ENCODE measurements at regions not wholly inside any gene's neighbourhood (a gene's known extent, or its start where the extent isn't known, plus 50 kb on each side); places are given as distances from the start of the nearest gene placed in this dataset.

DNA sequence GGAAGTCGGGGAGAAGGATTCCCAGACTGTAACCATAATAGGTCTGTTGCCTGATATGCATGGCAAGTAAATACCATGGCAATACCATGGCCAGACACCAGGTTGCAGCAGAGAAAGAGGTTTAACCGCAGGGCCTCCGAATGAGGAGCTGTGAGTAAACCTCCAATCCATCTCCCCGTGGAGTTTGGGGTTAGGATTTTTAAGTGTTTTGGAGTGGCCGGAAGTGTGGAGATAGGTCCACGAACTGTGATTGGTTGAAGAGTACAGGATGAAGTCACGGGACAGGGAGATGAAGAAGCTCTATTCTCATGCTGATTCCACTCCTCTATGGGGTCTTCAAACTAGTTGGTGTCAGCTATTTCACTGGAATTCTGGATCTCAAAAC, 127.9 kb downstream of the ST8SIA2 start:
- Histone ChIP-seq H3K4me3 (no peak overlapping the region), H3K27ac (no peak overlapping the region), H3K4me1 (no peaks in the 10 kb centered on the region), H3K4me2 (peak overlapping the region; percentile 15; the same call in 1 of the 3 replicates), H3K9me3 (no peaks in the 10 kb centered on the region)
- CTCF ChIA-PET, result interaction anchor here (0.6 to 7.3 kb wide), 36 partner anchors 9 to 414 kb away, joined by 3 to 102 read pairs (median 4); partner anchors contain the start of genes FAM174B and ST8SIA2
- 3% methylated on average over 7 of the region's 7 CpGs for WGBS (ENCODE audit: missing lambda C conversion rate)
- POLR2A ChIA-PET, result interaction anchor here (0.6 to 1.2 kb wide), 2 partner anchors 193 to 288 kb away, joined by 4 to 9 read pairs; no protein-coding TSS in a partner anchor
- peak; percentile 98 to 99 for ATAC-seq
- peak; percentile 80 to 81 for DNase-seq (ENCODE audit: low read depth in 1 of 2, low spot score in 1 of 2)
- FAIRE-seq, result peak; percentile 94
- TF ChIP-seq, protein P1, sequence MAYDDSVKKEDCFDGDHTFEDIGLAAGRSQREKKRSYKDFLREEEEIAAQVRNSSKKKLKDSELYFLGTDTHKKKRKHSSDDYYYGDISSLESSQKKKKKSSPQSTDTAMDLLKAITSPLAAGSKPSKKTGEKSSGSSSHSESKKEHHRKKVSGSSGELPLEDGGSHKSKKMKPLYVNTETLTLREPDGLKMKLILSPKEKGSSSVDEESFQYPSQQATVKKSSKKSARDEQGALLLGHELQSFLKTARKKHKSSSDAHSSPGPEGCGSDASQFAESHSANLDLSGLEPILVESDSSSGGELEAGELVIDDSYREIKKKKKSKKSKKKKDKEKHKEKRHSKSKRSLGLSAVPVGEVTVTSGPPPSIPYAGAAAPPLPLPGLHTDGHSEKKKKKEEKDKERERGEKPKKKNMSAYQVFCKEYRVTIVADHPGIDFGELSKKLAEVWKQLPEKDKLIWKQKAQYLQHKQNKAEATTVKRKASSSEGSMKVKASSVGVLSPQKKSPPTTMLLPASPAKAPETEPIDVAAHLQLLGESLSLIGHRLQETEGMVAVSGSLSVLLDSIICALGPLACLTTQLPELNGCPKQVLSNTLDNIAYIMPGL (CRISPR knock-in tag; IDR thresholded peaks at IDR 0.05; ENCODE audit: borderline replicate concordance), result no peak
- TF ChIP-seq SMC3 (IDR thresholded peaks at IDR 0.05) (peak; percentile 92), FOSB (CRISPR knock-in tag; IDR thresholded peaks at IDR 0.05) (no peak), RNF2 (IDR thresholded peaks at IDR 0.05; ENCODE audit: borderline replicate concordance, low read depth) (no peak), RAD21 (conservative IDR thresholded peaks at IDR 0.05 in 1 of 2, IDR thresholded peaks at IDR 0.05 in 1 of 2) (peak; percentile 86 to 88)
- TF ChIP-seq, protein P2, sequence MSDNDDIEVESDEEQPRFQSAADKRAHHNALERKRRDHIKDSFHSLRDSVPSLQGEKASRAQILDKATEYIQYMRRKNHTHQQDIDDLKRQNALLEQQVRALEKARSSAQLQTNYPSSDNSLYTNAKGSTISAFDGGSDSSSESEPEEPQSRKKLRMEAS (IDR thresholded peaks at IDR 0.05), result no peak
- TF ChIP-seq, protein P3, sequence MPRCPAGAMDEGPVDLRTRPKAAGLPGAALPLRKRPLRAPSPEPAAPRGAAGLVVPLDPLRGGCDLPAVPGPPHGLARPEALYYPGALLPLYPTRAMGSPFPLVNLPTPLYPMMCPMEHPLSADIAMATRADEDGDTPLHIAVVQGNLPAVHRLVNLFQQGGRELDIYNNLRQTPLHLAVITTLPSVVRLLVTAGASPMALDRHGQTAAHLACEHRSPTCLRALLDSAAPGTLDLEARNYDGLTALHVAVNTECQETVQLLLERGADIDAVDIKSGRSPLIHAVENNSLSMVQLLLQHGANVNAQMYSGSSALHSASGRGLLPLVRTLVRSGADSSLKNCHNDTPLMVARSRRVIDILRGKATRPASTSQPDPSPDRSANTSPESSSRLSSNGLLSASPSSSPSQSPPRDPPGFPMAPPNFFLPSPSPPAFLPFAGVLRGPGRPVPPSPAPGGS (IDR thresholded peaks at IDR 0.05), result no peak
- TF ChIP-seq, protein P4, sequence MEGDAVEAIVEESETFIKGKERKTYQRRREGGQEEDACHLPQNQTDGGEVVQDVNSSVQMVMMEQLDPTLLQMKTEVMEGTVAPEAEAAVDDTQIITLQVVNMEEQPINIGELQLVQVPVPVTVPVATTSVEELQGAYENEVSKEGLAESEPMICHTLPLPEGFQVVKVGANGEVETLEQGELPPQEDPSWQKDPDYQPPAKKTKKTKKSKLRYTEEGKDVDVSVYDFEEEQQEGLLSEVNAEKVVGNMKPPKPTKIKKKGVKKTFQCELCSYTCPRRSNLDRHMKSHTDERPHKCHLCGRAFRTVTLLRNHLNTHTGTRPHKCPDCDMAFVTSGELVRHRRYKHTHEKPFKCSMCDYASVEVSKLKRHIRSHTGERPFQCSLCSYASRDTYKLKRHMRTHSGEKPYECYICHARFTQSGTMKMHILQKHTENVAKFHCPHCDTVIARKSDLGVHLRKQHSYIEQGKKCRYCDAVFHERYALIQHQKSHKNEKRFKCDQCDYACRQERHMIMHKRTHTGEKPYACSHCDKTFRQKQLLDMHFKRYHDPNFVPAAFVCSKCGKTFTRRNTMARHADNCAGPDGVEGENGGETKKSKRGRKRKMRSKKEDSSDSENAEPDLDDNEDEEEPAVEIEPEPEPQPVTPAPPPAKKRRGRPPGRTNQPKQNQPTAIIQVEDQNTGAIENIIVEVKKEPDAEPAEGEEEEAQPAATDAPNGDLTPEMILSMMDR (IDR thresholded peaks at IDR 0.05), result peak; percentile 70

DNA sequence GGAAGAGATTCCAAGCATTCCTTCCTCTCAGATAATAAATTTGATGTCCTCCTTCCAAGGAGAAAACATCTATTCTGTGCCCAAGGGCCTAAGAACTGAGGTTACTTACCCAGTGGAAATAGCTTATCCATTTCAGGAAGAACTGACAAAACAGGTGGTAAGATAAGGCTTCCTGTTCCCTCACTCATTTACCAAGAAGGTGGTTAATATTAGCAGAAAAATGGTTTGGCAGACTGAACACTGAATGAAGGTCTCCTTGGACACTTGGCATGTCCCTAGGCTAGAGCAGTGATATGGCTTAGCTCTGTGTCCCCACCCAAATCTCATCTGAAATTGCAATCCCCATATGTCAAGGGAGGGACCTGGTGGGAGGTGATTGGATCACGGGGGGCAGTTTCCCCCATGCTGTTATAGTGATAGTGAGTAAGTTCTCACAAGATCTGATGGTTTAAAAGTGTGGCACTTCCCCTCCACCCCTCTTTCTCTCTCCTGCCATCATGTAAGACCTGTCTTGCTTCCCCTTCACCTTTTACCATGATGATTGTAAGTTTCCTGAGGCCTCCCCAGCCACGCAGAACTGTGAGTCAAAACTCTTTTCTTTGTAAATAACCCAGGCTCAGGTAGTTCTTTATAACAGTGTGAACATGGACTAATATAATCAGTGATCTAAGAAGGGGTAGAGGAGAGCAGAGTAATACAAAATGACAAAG, 127.4 kb downstream of the ST8SIA2 start:
- 80% methylated on average over 2 of the region's 2 CpGs for WGBS (ENCODE audit: missing lambda C conversion rate)
- no peak for FAIRE-seq

More for the DNA sequence above, 127.4 kb downstream of the ST8SIA2 start:
- Histone ChIP-seq H3K9me3 (no peaks in the 10 kb centered on the region), H3K27ac (no peak overlapping the region), H3K4me2 (no peak overlapping the region), H3K4me3 (no peak overlapping the region), H3K4me1 (no peaks in the 10 kb centered on the region)
- CTCF ChIA-PET, result interaction anchor here (0.7 to 7.3 kb wide), 26 partner anchors 10 to 413 kb away, joined by 3 to 102 read pairs (median 4); partner anchors contain the start of genes FAM174B and ST8SIA2
- POLR2A ChIA-PET, result interaction anchor here (1.2 kb wide), 1 partner anchor 194 kb away, joined by 9 read pairs; no protein-coding TSS in a partner anchor
- peak in 1 of 2 experiments; percentile 46; a peak in 3 of 6 replicates for ATAC-seq
- DNase-seq (ENCODE audit: low read depth in 1 of 2, low spot score in 1 of 2), result no peak
- TF ChIP-seq ZSCAN20 (CRISPR knock-in tag; IDR thresholded peaks at IDR 0.05) (no peak), RNF2 (IDR thresholded peaks at IDR 0.05; ENCODE audit: borderline replicate concordance, low read depth) (no peak), TP53 (CRISPR knock-in tag; IDR thresholded peaks at IDR 0.05) (no peak), MAFK (IDR thresholded peaks at IDR 0.05; ENCODE audit: partially characterized antibody) (no peak), CEBPB (IDR thresholded peaks at IDR 0.05) (no peak), HOXA7 (CRISPR knock-in tag; IDR thresholded peaks at IDR 0.05) (no peak), ZNF302 (CRISPR knock-in tag; IDR thresholded peaks at IDR 0.05) (no peak), NPAS2 (CRISPR knock-in tag; IDR thresholded peaks at IDR 0.05; ENCODE audit: borderline replicate concordance) (no peak), KDM5A (IDR thresholded peaks at IDR 0.05) (no peak), CBX2 (IDR thresholded peaks at IDR 0.05; ENCODE audit: borderline replicate concordance, low read depth) (no peak), HEYL (CRISPR knock-in tag; IDR thresholded peaks at IDR 0.05) (no peak), CHD4 (IDR thresholded peaks at IDR 0.05; ENCODE audit: borderline replicate concordance) (no peak), RARB (CRISPR knock-in tag; IDR thresholded peaks at IDR 0.05) (no peak), EHF (CRISPR knock-in tag; IDR thresholded peaks at IDR 0.05) (no peak), SMC3 (IDR thresholded peaks at IDR 0.05) (no peak), RCOR1 (IDR thresholded peaks at IDR 0.05; ENCODE audit: low read depth, low read length) (no peak)
- TF ChIP-seq, protein P2 (IDR thresholded peaks at IDR 0.05), result no peak
- TF ChIP-seq, protein P1 (CRISPR knock-in tag; IDR thresholded peaks at IDR 0.05; ENCODE audit: borderline replicate concordance), result no peak
- TF ChIP-seq, protein P4 (IDR thresholded peaks at IDR 0.05), result no peak
- TF ChIP-seq, protein P5, sequence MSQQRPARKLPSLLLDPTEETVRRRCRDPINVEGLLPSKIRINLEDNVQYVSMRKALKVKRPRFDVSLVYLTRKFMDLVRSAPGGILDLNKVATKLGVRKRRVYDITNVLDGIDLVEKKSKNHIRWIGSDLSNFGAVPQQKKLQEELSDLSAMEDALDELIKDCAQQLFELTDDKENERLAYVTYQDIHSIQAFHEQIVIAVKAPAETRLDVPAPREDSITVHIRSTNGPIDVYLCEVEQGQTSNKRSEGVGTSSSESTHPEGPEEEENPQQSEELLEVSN (IDR thresholded peaks at IDR 0.05; ENCODE audit: borderline replicate concordance, low read depth), result no peak

Data from A549 (cell line).